NCI-H69 (cell line): ENCODE measurements at regions not wholly inside any gene's neighbourhood (a gene's known extent, or its start where the extent isn't known, plus 50 kb on each side); places are given as distances from the start of the nearest gene placed in this dataset.

ENCODE experiments used
- DNase-seq: peaks from one replicate; lab custom pipeline; 2025; lab: John Stamatoyannopoulos, UW

GRCh38 chr11:26162291-26162690, 169.6 kb upstream of the ANO3 start:
- DNase-seq = no peak

- no peak for DNase-seq
These were observed 145.5 kb upstream of the ANO3 start for GRCh38 chr11:26186389-26186788.

- DNase-seq = no peak
These were observed 144.3 kb upstream of the ANO3 start for GRCh38 chr11:26187639-26188038.

- DNase-seq = no peak
These were observed 143.4 kb upstream of the ANO3 start for GRCh38 chr11:26188554-26188953.

- no peak for DNase-seq
These were observed 140.7 kb upstream of the ANO3 start for GRCh38 chr11:26191193-26191592.

- no peak for DNase-seq
These were observed 138.1 kb upstream of the ANO3 start for GRCh38 chr11:26193694-26194365.

GRCh38 chr11:26194881-26195280, 137.0 kb upstream of the ANO3 start:
- no peak for DNase-seq

- no peak for DNase-seq
These were observed 133.3 kb upstream of the ANO3 start for GRCh38 chr11:26198532-26199096.

GRCh38 chr11:26199331-26200095, 132.4 kb upstream of the ANO3 start:
- no peak for DNase-seq

- no peak for DNase-seq
These were observed 130.5 kb upstream of the ANO3 start for GRCh38 chr11:26201411-26201810.

GRCh38 chr11:26202754-26203153, 129.2 kb upstream of the ANO3 start:
- no peak for DNase-seq

- peak; percentile 29 for DNase-seq
These were observed 127.8 kb upstream of the ANO3 start for GRCh38 chr11:26204101-26204500.

GRCh38 chr11:26204839-26205238, 127.1 kb upstream of the ANO3 start:
- no peak for DNase-seq

GRCh38 chr11:26219183-26220117, 112.5 kb upstream of the ANO3 start:
- DNase-seq = no peak

- DNase-seq = no peak
These were observed 106.3 kb upstream of the ANO3 start for GRCh38 chr11:26225646-26226045.

GRCh38 chr11:26227301-26227746, 104.6 kb upstream of the ANO3 start:
- DNase-seq = peak; percentile 34

GRCh38 chr11:26227883-26228502, 103.9 kb upstream of the ANO3 start:
- no peak for DNase-seq

- no peak for DNase-seq
These were observed 103.2 kb upstream of the ANO3 start for GRCh38 chr11:26228778-26229177.

- no peak for DNase-seq
These were observed 102.7 kb upstream of the ANO3 start for GRCh38 chr11:26229257-26229656.

- DNase-seq = no peak
These were observed 101.9 kb upstream of the ANO3 start for GRCh38 chr11:26229981-26230380.

- no peak for DNase-seq
These were observed 100.7 kb upstream of the ANO3 start for GRCh38 chr11:26231252-26231661.

GRCh38 chr11:26234451-26234850, 97.5 kb upstream of the ANO3 start:
- DNase-seq = no peak
